K562 (cell line): ENCODE measurements at regions not wholly inside any gene's neighbourhood (a gene's known extent, or its start where the extent isn't known, plus 50 kb on each side); places are given as distances from the start of the nearest gene placed in this dataset.

Experiments
- ATAC-seq: fragments of 200-7000 bp; cut with Tn5 transposase; 3 replicates; pipeline ENCODE4 v1.9.1; 2020; ENCODE audit warnings: moderate library complexity
- BruUV-seq: library from RNA; stranded (reverse); fragments of 400-500 nt; replicated peaks from 2 replicates; lab custom pipeline; 2021; lab: Mats Ljungman, UMichigan
- CTCF ChIA-PET: fragments of 300-600 bp; formaldehyde crosslinking; extraction: SDS; loops from one replicate; lab custom pipeline; 2021; ENCODE audit warnings: low intra/inter-chr PET ratio; lab: Yijun Ruan, JAX
- POLR2A ChIA-PET: fragments of 300-600, 350-650 bp; sonication (Branson Sonifier 250); formaldehyde crosslinking; extraction: SDS; loops from one replicate; lab custom pipeline; 2021; ENCODE audit warnings: antibody characterized with exemption, inconsistent platforms; lab: Yijun Ruan, JAX
- DNase-seq, 4 experiments: peaks; one replicate each; pipeline versions ENCODE4 v3.0.0 to v3.0.0-alpha.2; 2011 to 2018; ENCODE audit warnings: low spot score in 3 of 4, mixed read lengths in 3 of 4; ENCODE audit errors: extremely low read depth in 1 of 4
- FAIRE-seq: peaks from 2 replicates; lab custom pipeline; 2011; peaks lifted over from hg19 to GRCh38; lab: Jason Lieb, UNC
- H2AFZ ChIP-seq: 2 replicates; pipeline ENCODE4 v1.6.0; 2011; ENCODE audit warnings: low read depth, low read length, control low read depth, inconsistent platforms
- H3K27ac ChIP-seq: fragments of 200-600 bp; 3 replicates; pipeline ENCODE4 v1.8.0; 2011; ENCODE audit warnings: low read depth, mild to moderate bottlenecking, control low read depth, inconsistent platforms, low read length, moderate library complexity, mixed read lengths; ENCODE audit errors: extremely low read depth
- H3K27me3 ChIP-seq, 2 experiments: fragments of 300-600 bp in 1 of 2; 2 replicates in 1 of 2; 3 replicates in 1 of 2; pipeline versions ENCODE4 v1.6.0 to v1.8.0; 2011; ENCODE audit warnings: inconsistent platforms in 2 of 2, low read length in 2 of 2, mild to moderate bottlenecking in 1 of 2, mixed read lengths in 1 of 2, moderate library complexity in 1 of 2; ENCODE audit not compliant: control insufficient read depth in 2 of 2, insufficient read depth in 2 of 2
- H3K36me3 ChIP-seq: fragments of 300-600 bp; 3 replicates; pipeline ENCODE4 v1.8.0; 2011; ENCODE audit warnings: mild to moderate bottlenecking, low read length, inconsistent platforms; ENCODE audit not compliant: control insufficient read depth, insufficient read depth
- H3K4me1 ChIP-seq, 2 experiments: fragments of 200-600 bp in 1 of 2; replicated peaks in 1 of 2; 2 replicates in 1 of 2; 3 replicates in 1 of 2; pipeline versions ENCODE4 v1.5.1 to v1.8.0; 2011; ENCODE audit warnings: inconsistent platforms in 2 of 2, low read length in 2 of 2, mild to moderate bottlenecking in 1 of 2, mixed read lengths in 1 of 2, moderate library complexity in 1 of 2; ENCODE audit not compliant: control insufficient read depth in 2 of 2, insufficient read depth in 2 of 2
- H3K4me2 ChIP-seq: 2 replicates; pipeline ENCODE4 v1.6.1; 2011; ENCODE audit warnings: low read length, control low read depth, inconsistent platforms, mixed read lengths; ENCODE audit not compliant: insufficient read depth
- H3K4me3 ChIP-seq: fragments of 200-600 bp; sonication (generic), shearing (Covaris generic); 2 replicates; pipeline ENCODE4 v1.5.1; 2016; ENCODE audit warnings: control low read depth, inconsistent platforms
- H3K79me2 ChIP-seq: fragments of 200-600 bp; 3 replicates; pipeline ENCODE4 v1.8.0; 2011; ENCODE audit warnings: low read length, inconsistent platforms; ENCODE audit not compliant: control insufficient read depth, insufficient read depth
- H3K9ac ChIP-seq, 2 experiments: 2 replicates each; pipeline versions ENCODE4 v1.6.0 to v1.6.1; 2011; ENCODE audit warnings: low read depth in 2 of 2, low read length in 2 of 2, control low read depth in 1 of 2, inconsistent platforms in 1 of 2, mild to moderate bottlenecking in 1 of 2, mixed read lengths in 1 of 2; ENCODE audit not compliant: insufficient read depth in 1 of 2
- H3K9me1 ChIP-seq: one replicate; pipeline ENCODE4 v1.6.0; 2011; ENCODE audit warnings: inconsistent platforms, mild to moderate bottlenecking, low read length, moderate library complexity; ENCODE audit not compliant: control insufficient read depth, insufficient read depth
- H3K9me3 ChIP-seq: replicated peaks from 2 replicates; pipeline ENCODE4 v1.5.1; 2011; ENCODE audit warnings: low read depth, low read length, inconsistent platforms; ENCODE audit not compliant: control insufficient read depth, insufficient read depth
- H4K20me1 ChIP-seq: replicated peaks from 2 replicates; pipeline ENCODE4 v1.6.1; 2011; ENCODE audit warnings: low read length, inconsistent platforms, mixed read lengths; ENCODE audit not compliant: control insufficient read depth, insufficient read depth
- COPS2 ChIP-seq: fragments of 450-650 bp; conservative IDR thresholded peaks from 2 replicates; pipeline ENCODE4 v1.6.1; 2016; ENCODE audit warnings: mild to moderate bottlenecking, moderate library complexity
- SAFB ChIP-seq: fragments of 200-400 bp; formaldehyde crosslinking; IDR thresholded peaks from 2 replicates; pipeline ENCODE4 v1.6.1; 2017; ENCODE audit warnings: low read depth, low read length, borderline replicate concordance
- SMARCE1 ChIP-seq: fragments of 450-650 bp; IDR thresholded peaks from 2 replicates; pipeline ENCODE4 v1.7.1; 2016; ENCODE audit warnings: mild to moderate bottlenecking
- ZBTB17 ChIP-seq: fragments of 450-650 bp; formaldehyde crosslinking; IDR thresholded peaks from 2 replicates; pipeline ENCODE4 v1.4.0; 2020; ENCODE audit warnings: mild to moderate bottlenecking
- ZKSCAN8 ChIP-seq: fragments of 200-800 bp; sonication (Bioruptor generic); IDR thresholded peaks from 2 replicates; pipeline ENCODE4 v1.6.1; 2016; ENCODE audit warnings: missing genetic modification characterization, missing compliant biosample characterization
- ZNF589 ChIP-seq: fragments of 200-800 bp; sonication (Bioruptor generic); IDR thresholded peaks from 2 replicates; pipeline ENCODE4 v1.6.1; 2016; ENCODE audit warnings: low read depth, missing genetic modification characterization, missing compliant biosample characterization
- ZNF695 ChIP-seq: fragments of 450-650 bp; formaldehyde crosslinking; IDR thresholded peaks from 2 replicates; pipeline ENCODE4 v1.4.0; 2020; ENCODE audit warnings: mild to moderate bottlenecking, moderate library complexity
- ZNF75A ChIP-seq: fragments of 450-650 bp; formaldehyde crosslinking; IDR thresholded peaks from 2 replicates; pipeline ENCODE4 v1.4.0; 2020; ENCODE audit warnings: mild to moderate bottlenecking
- WGBS: fragments of 100-300 bp; shearing (Covaris generic); methylation state at CpG from one replicate; pipeline ENCODE4 v1.1.6; 2016; ENCODE audit warnings: low coverage, mixed read lengths; ENCODE audit not compliant: insufficient coverage; ENCODE audit errors: missing lambda C conversion rate; 5-methylcytosine and 5-hydroxymethylcytosine counted together
- in situ Hi-C: fragments of 300-500 bp; cut with MboI; formaldehyde crosslinking; loops from 4 replicates; pipeline ENCODE4 v1.15.0; 2018; ENCODE audit warnings: inconsistent platforms, mixed read lengths
- intact Hi-C: fragments of 100-400 bp; cut with micrococcal nuclease; formaldehyde crosslinking; loops from 2 replicates; pipeline ENCODE4 v1.14.2; 2022
- TF ChIP-seq, protein P1 (sequence below): fragments of 250-450 bp; sonication (Bioruptor Pico); IDR thresholded peaks from 2 replicates; pipeline ENCODE4 v1.4.0; 2020
- TF ChIP-seq, protein P2 (sequence below): fragments of 450-650 bp; IDR thresholded peaks from one replicate; pipeline ENCODE4 v1.6.1; 2018; ENCODE audit warnings: mild to moderate bottlenecking, moderate library complexity; ENCODE audit not compliant: partially characterized antibody

GRCh38 chr10:131722525-131723264 is 178.1 kb upstream of the PPP2R2D start (continued):
- TF ChIP-seq, protein P1, sequence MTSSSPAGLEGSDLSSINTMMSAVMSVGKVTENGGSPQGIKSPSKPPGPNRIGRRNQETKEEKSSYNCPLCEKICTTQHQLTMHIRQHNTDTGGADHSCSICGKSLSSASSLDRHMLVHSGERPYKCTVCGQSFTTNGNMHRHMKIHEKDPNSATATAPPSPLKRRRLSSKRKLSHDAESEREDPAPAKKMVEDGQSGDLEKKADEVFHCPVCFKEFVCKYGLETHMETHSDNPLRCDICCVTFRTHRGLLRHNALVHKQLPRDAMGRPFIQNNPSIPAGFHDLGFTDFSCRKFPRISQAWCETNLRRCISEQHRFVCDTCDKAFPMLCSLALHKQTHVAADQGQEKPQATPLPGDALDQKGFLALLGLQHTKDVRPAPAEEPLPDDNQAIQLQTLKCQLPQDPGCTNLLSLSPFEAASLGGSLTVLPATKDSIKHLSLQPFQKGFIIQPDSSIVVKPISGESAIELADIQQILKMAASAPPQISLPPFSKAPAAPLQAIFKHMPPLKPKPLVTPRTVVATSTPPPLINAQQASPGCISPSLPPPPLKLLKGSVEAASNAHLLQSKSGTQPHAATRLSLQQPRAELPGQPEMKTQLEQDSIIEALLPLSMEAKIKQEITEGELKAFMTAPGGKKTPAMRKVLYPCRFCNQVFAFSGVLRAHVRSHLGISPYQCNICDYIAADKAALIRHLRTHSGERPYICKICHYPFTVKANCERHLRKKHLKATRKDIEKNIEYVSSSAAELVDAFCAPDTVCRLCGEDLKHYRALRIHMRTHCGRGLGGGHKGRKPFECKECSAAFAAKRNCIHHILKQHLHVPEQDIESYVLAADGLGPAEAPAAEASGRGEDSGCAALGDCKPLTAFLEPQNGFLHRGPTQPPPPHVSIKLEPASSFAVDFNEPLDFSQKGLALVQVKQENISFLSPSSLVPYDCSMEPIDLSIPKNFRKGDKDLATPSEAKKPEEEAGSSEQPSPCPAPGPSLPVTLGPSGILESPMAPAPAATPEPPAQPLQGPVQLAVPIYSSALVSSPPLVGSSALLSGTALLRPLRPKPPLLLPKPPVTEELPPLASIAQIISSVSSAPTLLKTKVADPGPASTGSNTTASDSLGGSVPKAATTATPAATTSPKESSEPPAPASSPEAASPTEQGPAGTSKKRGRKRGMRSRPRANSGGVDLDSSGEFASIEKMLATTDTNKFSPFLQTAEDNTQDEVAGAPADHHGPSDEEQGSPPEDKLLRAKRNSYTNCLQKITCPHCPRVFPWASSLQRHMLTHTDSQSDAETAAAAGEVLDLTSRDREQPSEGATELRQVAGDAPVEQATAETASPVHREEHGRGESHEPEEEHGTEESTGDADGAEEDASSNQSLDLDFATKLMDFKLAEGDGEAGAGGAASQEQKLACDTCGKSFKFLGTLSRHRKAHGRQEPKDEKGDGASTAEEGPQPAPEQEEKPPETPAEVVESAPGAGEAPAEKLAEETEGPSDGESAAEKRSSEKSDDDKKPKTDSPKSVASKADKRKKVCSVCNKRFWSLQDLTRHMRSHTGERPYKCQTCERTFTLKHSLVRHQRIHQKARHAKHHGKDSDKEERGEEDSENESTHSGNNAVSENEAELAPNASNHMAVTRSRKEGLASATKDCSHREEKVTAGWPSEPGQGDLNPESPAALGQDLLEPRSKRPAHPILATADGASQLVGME (CRISPR knock-in tag) = no peak

DNA sequence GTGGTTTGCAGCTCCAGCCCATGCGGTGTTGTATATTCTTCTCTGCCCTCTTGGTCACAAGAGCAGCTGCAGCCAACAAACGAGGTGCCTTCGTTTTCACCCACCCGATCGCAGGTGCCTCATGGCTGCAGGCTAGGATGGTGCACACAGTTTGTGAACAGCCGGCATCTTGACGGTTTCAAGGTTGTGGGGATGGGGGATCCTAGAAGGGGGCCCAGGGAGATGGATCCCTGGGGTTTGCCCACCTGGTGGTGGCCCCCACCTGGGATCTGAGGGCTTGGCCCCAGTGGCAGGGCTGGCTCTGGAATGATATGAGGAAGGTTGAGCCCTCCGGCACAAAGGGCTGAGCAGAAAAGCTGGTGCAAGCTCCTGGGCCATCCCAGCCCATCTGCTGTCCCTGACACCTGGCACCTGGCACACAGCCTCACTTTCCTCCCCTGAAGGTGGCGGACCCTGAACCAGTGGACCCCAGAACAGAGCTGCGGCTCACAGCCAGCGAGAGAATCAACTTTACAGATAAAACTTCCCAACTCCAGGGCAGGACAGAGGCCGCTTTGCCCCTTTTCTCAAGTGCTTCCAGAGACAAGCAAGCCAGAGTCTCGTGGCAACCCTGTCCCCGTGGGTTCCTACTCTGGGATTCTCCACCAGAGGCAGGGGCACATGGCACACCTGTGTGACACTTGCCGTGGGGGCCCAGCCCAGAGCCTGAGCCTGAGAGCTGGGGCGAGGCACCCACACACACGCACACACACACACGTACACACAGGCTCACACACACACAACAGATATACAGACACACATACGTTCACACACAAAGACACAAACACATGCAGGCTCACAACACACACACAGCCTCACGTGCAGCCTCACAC is 177.3 kb upstream of the PPP2R2D start:
- intact Hi-C loops = no loop called here
- ATAC-seq = no peak
- in situ Hi-C loops = no loop called here
- Histone ChIP-seq H3K27ac (no peak overlapping the region), H3K4me1 (no peaks in the 10 kb centered on the region), H3K79me2 (no peaks in the 10 kb centered on the region), H3K36me3 (no peaks in the 10 kb centered on the region), H2AFZ (no peak overlapping the region), H4K20me1 (no peaks in the 10 kb centered on the region), H3K4me2 (no peak overlapping the region), H3K27me3 (peaks cover 3 to 52% of the 10 kb centered on the region in 2 experiments; a peak in 3 of 5 replicates), H3K4me3 (no peak overlapping the region), H3K9me3 (no peaks in the 10 kb centered on the region), H3K9ac (no peak overlapping the region), H3K9me1 (no peaks in the 10 kb centered on the region)
- ChIA-PET CTCF (no interaction called here), POLR2A (no interaction called here)
- no TSS peak for BruUV-seq
- no peak for FAIRE-seq
- WGBS = 2% methylated on average over 16 of the region's 20 CpGs
- no peak for DNase-seq
- TF ChIP-seq ZNF589 (CRISPR knock-in tag) = no peak
- TF ChIP-seq ZBTB17 (CRISPR knock-in tag) = no peak
- TF ChIP-seq, protein P2, sequence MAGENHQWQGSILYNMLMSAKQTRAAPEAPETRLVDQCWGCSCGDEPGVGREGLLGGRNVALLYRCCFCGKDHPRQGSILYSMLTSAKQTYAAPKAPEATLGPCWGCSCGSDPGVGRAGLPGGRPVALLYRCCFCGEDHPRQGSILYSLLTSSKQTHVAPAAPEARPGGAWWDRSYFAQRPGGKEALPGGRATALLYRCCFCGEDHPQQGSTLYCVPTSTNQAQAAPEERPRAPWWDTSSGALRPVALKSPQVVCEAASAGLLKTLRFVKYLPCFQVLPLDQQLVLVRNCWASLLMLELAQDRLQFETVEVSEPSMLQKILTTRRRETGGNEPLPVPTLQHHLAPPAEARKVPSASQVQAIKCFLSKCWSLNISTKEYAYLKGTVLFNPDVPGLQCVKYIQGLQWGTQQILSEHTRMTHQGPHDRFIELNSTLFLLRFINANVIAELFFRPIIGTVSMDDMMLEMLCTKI = no peak
- no peak for TF ChIP-seq COPS2
- TF ChIP-seq ZKSCAN8 (CRISPR knock-in tag) = no peak
- TF ChIP-seq SMARCE1 = no peak
- no peak for TF ChIP-seq ZNF75A (CRISPR knock-in tag)
- no peak for TF ChIP-seq ZNF695 (CRISPR knock-in tag)
- TF ChIP-seq SAFB = no peak
